Stimulated activated CD8-positive, alpha-beta memory T cell treated with anti-CD3 and anti-CD28 coated beads, Interleukin-2, amount 100 ng/mL, for 48 hours (primary cell): ENCODE measurements at regions not wholly inside any gene's neighbourhood (a gene's known extent, or its start where the extent isn't known, plus 50 kb on each side); places are given as distances from the start of the nearest gene placed in this dataset.
"Not testable (repeated sequence)": the region's sequence is repeated elsewhere in the genome, so short reads cannot be mapped to it uniquely, and the experiment has no call there.

Source experiments
- DNase-seq, 2 donors: peaks; one replicate each; pipeline ENCODE4 v3.0.0-alpha.2; 2020; ENCODE audit warnings: low read depth in 2 of 2

DNA sequence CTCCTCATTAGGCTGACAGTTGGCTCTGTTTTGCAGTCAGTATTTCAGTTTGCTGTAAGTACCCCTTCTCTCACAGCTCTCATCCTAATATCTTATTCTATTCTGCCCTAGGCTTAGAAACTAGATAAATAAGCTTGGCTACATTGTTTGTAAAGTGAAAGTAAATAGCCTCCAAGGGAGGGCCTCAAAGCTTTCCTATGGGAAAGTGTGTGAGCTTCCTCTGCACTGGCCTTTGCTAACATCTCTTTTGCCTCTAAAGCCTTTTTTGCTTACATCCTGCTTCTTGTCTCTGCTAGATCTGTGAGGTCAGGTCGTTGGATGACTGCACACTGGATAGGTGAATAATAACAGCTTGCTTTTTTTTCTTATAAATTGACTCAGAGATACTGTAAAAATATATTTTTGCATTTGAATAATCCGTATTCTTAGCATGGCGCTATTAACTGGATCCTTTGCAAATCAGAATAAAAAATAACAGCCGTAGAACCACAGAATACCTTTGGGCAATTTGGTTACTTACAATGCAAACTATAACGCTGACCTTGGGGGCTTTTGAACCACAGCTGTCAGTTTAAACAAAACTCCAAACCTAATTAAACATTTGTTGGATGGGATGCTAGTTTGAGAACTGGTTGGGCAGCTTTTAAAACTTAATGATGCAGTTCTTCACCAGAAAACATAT, 55.1 kb downstream of the TTC6 start:
- no peak for DNase-seq

- DNase-seq: no peak
These were observed 56.6 kb downstream of the TTC6 start for GRCh38 chr14:37652042-37652441.

GRCh38 chr14:37655418-37655817, 60.0 kb downstream of the TTC6 start:
- no peak for DNase-seq

DNA sequence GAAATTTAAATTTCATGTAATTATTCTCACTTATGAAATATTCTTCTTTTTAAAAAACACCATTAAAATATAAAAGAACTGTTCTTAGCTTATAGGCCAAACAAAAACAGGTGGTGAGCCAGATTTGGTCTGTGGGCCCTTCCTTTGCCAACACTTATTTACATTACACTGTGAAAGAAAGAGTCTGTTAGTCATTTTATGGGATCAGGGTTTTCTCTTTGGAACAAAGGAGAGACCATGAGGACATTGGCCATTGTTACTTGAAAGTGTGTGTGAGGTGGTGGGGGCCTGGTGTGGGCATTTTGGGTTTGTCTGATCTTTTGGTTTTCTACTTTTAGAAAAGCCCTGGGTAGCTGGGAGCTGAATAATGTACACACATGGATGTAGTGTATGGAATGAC, 62.7 kb downstream of the TTC6 start:
- DNase-seq: no peak

- DNase-seq: no peak
These were observed 68.1 kb downstream of the TTC6 start for GRCh38 chr14:37663498-37663897.

DNA sequence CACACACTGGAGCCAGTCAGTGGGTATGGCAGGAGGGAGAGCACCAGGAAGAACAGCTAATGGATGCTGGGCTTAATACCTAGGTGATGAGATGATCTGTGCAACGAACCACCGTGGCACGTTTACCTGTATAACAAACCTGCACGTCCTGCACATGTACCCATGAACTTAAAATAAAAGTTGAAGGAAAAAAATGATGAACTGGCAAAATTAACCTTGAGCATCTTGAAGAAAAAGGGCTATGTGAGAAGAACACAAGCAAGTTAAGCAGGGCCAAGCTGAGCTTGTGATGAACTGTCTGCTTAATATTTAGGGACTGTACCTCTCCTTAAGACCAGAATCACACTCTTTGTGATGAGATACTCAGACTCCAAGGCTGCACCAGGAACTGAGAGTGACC, 70.0 kb downstream of the TTC6 start:
- DNase-seq: no peak

DNA sequence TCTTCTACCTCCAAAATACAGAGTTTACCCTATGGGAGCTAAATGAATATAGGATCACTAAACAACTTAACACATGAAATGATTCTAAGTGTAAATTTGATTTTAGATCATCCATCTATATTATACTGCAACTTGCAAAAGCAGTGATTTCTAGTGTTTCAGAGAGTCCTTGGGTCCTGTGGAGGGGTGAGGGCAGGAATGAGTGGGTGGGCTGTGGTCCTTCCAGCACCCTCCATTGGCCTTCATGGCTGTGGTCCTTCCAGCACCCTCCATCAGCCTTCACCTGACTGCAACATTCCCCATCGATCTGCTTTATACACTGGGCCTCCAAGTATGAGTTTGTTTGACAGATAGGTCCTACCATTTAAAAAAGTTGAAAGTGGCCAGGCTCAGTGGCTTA, 70.5 kb downstream of the TTC6 start:
- DNase-seq: no peak

DNA sequence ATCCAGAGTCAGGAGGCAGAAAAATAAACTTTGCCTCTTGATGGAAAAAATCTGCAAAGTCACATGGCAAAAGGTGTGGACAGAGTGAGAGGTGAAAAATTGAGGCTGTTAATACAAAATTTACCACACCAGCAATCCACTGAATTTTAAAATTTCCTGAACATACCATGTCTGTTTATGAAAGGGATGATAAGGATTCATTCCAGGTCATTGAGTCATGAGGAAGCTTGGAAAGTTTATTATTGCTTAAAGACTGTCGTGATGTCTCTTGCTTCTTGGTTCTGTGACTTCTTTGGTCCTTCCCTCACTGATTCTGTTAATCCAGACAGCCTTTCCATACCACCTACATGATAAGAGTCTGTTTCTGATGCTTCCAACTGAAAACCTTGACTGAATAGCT, 73.2 kb downstream of the TTC6 start:
- DNase-seq: no peak

DNA sequence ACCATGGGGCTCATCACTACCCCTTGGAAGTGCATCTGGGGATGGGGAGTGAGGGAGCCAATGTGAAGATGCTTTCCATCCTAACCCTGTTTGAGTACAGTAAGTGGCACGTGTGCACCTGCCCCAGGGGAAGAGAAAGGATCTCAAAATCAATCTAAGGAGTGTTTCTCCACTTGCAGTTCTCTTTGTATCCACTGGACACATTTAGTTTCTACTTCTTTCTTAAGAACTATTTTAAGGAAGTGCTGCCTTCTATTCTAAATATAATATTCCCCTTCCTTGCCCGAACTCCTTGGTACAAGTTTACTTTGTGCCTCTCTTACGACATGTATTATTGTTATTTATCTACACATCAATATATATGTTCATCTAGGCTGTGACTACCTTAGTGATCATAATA, 73.8 kb downstream of the TTC6 start:
- no peak for DNase-seq

DNA sequence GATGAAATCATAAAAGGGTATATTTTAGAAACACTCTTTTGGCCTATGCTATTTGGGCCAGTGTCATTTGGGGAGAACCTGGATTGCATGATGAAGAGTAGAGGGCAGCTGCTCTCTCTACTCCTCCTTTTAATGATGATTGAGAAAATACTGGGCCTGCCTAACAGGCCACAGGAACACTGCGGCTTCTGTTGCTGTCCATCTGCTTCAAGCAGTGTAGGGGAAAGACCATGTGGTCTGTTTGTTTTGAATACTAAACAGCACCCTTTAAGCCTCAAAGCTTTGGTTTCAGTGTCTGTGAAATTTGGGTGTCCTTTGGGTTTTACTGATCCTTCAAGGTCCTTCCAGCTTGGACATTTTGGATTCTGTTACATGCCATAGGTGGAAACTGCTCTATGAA, 78.0 kb downstream of the TTC6 start:
- DNase-seq: no peak

- DNase-seq: no peak
These were observed 83.5 kb downstream of the TTC6 start for GRCh38 chr14:37678916-37679315.

- no peak for DNase-seq
These were observed 86.1 kb downstream of the TTC6 start for GRCh38 chr14:37681486-37681885.

DNA sequence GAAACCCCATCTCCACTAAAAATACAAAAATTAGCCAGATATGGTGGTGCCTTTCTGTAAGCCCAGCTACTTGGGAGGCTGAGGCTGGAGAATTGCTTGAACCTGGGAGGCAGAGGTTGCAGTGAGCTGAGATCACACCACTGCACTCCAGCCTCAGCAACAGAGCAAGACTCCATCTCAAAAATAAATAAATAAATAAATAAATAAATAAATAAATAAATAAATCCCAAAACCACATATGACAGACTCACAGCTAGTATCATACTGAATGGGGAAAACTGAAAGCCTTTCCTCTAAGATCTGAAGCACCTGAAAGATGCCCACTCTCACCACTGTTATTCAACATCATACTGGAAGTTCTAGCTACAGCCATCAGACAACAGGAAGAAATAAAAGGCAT, 97.3 kb downstream of the TTC6 start:
- not testable (repeated sequence) for DNase-seq

DNA sequence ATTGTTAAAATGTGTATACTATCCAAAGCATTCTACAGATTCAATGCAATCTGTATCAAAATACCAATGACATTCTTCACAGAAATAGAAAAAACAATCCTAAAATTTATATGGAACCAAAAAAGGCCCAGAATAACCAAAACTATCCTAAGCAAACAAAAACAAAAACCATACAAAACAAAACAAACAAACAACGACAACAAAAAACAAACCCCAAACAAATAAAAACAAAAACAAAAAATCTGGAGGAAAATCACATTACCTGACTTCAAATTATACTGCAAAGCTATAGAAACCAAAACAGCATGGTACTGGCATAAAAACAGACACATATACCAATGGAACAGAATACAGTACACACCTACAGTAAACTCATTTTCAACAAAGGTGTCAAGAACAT, 98.0 kb downstream of the TTC6 start:
- not testable (repeated sequence) for DNase-seq

- DNase-seq: no peak
These were observed 100.4 kb downstream of the TTC6 start for GRCh38 chr14:37695866-37696265.

DNA sequence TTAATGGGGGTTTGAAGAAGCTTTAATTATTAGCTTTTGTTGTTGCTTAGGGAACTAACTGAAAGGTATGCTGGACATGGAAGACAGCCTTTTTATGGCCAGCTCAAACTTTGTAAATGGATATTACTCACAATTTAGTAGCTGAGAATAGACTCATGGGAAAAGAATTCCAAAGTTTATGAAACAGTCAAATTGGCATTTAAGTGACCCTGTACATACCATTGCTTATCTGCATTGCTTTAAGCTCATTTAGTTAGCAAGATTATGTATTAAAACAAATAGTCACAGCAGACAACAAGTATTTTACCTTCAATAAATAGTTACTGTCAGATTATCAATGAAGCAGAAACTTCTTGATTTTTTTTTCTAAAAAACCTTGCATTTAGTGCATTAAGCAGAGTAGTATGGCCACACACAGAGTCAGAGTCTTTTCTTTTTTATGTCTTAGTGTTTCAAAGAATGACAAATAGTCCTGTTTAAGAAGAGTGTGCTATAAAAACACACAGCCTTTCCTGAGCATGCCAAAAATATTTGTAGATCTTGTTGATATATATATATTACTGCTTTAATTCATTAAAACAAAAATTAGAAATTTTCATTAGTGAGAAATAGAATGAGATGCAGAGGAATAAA, 102.2 kb downstream of the TTC6 start:
- no peak for DNase-seq

DNA sequence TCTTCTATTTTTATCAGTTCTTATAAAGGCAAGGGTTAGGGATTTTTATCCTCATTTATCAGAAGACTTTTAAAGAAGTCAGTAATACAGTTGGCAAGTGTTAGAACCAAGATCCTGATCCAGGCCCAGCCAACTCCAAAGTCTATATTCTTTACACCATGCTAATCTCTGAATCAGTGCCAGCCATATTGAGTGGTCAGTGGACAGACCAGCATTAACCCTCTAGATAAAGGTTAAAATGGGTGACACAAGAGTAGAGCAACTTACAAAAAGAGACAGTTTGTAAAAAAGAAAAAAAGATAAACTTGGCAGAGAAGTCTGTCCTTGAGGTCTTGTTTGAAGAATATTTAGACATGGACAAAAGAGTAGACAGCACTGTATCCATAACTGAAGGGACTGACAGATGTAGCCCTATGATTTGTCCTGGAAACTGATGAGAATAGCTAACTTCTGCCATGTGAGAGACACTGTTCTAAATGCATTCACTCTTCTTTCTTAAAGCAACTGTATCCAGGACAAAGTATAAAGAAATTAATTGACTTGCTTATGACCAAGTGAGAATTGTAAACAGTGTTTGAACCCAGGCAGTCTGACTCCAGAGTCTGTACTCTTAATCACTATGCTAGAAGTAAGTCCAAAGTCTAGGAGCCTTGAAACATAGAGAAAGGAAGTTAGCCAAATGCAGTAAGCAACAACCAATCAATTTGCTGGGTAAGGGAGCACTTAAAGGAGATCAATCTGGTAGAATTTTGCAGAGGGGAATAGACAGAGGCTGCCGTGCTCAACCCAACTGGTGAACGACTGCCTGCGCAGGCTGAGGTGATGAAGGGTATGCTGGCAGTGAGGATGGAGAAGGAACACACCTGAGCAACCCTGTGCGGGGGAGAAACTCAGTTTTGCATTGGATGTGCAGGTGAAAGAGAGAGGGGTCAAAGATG, 103.7 kb downstream of the TTC6 start:
- DNase-seq: no peak

DNA sequence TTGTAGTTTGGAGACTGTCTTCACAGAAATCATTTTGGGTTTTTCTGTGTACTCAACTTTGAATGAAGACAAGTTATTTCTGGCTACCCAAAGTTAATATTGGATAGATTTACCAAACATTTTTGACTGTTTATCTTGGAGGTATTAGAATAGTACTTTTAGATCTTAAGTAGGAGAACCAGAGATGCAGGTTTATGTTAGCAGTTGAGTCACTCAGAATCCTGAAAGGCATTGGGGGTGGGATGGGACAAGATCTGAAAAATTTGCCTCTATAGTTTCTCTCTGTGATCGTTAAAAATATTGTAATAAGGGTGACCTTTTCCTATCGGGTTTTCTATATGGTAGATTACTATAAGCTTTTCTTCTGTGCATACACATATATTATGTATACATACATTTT, 112.3 kb downstream of the TTC6 start:
- no peak for DNase-seq

GRCh38 chr14:37708481-37708880, 113.1 kb downstream of the TTC6 start:
- no peak for DNase-seq

DNA sequence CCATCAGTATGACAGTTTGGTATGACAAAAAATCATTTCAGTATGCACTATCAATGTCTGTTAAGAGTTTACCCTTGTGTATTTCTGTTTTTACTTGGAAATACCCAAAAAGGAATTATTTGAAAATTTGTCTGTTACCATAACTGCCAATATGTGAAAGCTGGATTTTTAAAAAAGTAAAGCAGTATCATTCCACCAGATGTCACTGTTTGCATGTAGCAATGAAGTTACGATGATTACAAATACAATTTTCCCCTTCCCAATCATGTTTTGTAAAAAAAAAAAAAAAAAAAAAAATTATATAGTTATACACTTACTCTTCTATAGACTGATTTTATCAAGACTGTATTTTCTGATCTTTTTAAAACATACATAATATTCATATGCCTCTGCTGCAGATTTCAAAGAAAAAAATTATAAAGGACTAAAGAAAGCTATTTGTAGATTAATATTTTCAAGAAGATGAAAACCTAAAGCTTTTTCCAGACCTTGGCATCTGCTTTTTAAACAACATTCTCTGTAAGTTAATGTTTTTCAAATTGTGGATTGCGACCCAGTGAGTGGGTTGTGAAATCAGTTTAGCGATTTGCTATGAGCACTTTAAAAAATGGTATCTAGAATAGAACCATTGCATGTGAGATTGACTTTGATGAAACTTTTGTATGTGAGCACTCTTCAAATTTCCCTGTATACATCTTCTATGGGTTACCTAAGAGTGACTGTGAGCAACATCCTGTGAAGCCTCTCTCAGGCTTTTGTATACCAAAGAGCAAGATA, 114.2 kb downstream of the TTC6 start:
- no peak for DNase-seq

GRCh38 chr14:37711356-37711830, 116.0 kb downstream of the TTC6 start:
- DNase-seq: no peak
